ENCODE measurements at regions not wholly inside any gene's neighbourhood (a gene's known extent, or its start where the extent isn't known, plus 50 kb on each side); places are given as distances from the start of the nearest gene placed in this dataset.

GRCh38 chr3:181855825-181856224 is 144.1 kb downstream of the SOX2 start:
- TF ChIP-seq, protein P1, sequence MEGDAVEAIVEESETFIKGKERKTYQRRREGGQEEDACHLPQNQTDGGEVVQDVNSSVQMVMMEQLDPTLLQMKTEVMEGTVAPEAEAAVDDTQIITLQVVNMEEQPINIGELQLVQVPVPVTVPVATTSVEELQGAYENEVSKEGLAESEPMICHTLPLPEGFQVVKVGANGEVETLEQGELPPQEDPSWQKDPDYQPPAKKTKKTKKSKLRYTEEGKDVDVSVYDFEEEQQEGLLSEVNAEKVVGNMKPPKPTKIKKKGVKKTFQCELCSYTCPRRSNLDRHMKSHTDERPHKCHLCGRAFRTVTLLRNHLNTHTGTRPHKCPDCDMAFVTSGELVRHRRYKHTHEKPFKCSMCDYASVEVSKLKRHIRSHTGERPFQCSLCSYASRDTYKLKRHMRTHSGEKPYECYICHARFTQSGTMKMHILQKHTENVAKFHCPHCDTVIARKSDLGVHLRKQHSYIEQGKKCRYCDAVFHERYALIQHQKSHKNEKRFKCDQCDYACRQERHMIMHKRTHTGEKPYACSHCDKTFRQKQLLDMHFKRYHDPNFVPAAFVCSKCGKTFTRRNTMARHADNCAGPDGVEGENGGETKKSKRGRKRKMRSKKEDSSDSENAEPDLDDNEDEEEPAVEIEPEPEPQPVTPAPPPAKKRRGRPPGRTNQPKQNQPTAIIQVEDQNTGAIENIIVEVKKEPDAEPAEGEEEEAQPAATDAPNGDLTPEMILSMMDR (IDR thresholded peaks at IDR 0.05), result no peak
- TF ChIP-seq EZH2 (IDR thresholded peaks at IDR 0.05; ENCODE audit: borderline replicate concordance, insufficient read depth, low read depth, low read length, poor library complexity, severe bottlenecking), result no peak
